SKM-1 treated with dmso at 0.1 percent for 144 hours (cell line): ENCODE measurements at regions not wholly inside any gene's neighbourhood (a gene's known extent, or its start where the extent isn't known, plus 50 kb on each side); places are given as distances from the start of the nearest gene placed in this dataset.
"Not testable (repeated sequence)": the region's sequence is repeated elsewhere in the genome, so short reads cannot be mapped to it uniquely, and the experiment has no call there.

Source experiments
- DNase-seq: peaks from one replicate; lab custom pipeline; 2025; ENCODE audit not compliant: unreplicated experiment; lab: John Stamatoyannopoulos, UW

DNA sequence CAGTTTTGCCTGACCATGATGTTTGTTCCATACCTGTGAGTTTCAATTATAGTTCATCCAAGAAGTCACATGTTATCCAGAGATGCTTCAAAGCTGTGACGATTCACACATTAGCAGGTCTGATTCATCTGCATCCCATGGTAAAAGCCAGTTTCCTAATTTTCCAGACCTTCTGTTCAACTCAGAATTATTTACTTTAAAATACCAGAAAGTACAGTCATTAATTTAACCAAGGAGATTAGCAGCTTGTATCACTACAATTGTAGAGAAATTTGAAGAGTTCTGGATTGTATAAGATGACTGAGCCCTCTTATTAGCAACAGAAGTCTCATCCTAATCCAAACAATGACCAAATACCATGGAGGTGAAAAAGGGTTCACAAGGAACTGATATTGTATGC is 76.1 kb upstream of the THBS1 start:
- DNase-seq: no peak

DNA sequence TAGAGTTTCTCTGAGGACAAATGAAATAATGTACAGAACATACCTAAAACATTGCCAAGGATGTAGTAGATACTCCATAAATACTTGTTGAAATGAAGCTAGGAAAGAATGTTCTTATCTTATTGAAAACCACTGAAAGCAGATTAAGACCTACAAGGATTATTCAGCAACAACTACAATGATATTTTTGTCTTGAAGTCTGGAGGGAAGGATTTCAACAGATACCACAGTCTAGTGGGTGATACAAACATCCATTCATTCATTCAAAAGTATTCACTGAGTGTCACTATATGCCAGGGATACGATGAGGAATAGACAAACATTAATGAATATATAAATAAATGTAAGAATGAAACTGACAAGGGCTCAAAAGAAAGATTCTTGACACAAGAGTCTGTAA is 74.7 kb upstream of the THBS1 start:
- no peak for DNase-seq

DNA sequence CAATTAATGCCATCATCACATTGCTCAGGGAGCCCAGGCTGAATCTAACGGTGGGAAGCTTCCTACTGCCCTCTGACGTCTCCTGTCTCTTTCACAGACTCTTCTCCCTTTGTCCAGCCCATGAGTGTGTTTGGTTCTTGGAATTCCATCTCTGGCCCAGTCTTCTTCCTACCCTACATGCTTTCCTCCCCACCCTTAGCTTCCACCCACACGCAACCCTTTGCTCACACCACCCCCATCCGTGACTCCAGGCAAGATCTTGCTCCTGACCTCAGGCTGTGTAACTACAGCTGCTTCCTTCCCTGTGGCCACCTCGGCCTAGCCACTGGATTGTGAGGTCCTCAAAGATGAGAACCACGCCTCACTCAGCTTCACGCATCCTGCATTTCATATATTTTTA is 72.3 kb upstream of the THBS1 start:
- no peak for DNase-seq

DNA sequence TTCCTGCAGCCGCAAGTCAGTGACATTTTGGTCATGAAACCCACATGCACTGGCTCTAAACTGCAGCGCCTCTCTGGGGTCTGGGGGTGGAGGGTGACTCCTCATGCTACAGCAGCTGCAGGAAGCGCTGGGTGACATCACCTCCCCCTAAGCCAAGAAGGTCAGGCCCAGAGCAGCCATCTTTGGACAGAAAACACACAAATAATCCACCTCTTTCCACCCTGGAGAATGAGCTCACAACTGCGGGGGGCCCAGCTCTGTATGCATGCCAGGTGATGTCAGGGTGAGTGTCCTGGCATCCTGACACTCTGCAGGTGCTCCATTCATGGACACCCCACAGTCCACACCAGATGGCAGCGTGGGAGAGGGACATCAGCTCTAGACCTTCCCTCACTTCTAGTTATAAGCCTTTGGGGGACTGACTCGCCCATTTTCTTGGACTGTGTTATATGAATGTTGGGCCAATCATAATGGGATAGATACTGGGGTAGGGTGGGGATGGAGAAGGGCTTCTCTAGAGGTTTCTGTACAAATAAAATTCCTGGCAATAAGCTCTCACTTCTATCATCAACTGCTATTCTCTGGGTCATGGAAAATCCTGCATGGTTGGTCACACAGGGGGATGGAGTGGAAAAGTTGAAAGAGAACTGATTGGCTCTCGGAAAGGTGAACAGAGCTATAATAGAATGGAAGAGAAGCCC is 70.7 kb upstream of the THBS1 start:
- DNase-seq: no peak

DNA sequence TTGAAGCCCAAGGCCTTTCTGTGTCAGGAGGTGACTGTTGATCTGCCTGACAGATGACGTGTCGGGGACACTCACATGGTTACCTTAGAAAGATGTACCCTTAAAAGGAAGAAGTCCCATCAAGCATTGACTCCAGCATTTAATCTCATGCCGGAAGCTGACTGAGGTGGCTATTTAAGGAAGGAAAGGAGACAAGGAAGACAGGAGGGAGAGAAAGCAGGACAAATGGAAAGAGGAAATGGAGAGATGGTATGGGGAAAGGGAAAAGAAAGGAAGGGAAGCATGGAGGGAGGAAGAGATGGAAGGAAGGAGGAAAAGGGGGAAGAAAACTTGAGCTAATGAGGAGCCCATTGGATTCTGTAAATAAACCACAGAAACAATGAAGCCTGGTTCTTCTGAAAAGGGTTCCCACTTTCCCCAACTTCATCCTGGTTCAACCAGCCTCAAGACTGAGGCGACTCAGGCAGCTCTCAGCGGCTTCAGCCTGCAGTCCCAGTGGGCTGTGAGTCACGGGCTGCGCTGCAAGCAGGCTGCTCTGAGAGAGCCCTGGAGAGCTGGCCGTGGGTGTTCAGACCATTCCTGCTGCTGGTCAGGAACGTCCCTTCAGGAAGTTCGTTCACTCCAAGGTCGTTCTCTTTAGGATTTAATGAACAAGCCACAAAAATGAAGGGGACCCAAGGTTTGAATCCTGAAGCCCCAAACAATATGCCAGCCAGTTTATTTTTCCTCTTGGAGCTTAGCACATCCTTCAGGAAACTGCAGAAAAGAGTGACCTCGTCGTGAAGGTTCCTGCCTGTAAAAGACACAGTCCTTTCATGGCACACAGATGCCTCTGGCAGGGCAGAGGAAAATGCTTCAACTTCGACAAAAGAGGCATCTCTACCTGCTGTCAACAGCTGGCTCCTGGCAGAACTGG is 69.6 kb upstream of the THBS1 start:
- no peak for DNase-seq

DNA sequence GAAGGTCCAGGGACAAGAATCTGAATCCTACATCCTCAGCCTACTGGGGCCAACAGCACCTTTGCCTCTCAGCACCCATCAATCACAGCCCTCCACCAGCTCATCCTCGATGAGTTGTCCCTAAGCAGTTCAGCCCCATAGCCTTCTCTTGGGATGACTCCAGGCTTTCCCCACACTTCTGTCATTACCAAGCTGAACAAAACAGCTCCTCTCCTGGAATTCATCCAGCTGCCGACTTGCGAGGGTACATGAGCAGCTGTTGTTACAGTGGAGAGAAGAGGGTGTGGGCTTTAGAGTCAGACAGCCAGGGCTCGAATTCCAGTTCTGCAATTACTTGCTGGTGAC is 69.0 kb upstream of the THBS1 start:
- DNase-seq: no peak

DNA sequence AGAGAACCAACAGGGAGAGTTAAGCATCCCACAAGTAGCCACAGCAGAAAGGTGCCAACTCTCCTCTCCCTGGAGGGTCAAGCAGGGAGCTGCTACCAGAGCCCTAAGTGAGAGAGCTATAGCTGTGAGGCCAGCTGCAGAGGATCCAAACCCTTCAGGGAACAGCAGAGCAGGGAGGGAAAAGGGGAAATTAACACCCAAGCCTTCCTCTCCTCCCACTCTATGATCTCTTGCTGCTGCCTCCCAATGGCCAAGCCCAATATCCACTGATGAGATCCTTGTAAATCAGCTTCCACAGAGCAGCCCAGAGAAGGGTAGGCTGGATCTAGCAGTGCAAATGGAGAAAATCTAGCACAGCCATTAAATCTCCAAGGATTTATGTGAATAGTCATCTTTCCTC is 68.2 kb upstream of the THBS1 start:
- no peak for DNase-seq

DNA sequence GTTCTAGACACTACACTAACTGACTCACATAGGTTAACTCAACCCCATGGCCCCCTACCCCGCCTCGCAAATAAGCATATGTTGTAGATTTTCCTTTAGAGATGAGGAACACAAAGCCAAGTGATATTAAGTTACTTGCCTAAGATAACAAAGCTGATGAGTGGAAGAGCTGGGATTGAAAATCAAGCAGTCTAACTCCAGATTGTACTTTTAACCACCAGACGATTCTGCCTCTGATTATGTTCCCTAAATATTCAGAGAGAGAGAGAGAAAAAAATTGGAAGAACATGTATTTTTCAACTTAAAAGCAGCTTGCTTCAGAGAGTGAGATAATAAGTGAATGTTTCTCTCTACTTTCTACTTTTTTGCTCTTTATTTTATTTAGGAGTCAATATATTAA is 66.9 kb upstream of the THBS1 start:
- DNase-seq: no peak

DNA sequence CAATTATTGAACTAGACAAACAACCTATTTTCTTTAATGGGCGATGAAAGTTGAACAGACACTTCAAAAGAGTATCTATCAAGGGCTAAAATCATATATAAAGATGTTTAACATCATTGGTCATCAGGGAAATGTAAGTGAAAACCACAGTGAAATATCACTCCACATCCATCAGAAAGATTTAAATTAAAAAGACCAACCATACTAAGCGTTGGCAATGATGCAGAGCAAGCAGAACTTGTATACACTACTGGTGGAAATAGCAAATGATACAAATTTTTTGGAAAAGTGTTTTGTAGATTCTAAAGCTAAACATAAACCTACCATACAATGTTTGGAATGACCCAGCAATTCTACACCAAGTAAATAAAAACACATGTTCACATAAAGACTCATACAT is 65.9 kb upstream of the THBS1 start:
- no peak for DNase-seq

DNA sequence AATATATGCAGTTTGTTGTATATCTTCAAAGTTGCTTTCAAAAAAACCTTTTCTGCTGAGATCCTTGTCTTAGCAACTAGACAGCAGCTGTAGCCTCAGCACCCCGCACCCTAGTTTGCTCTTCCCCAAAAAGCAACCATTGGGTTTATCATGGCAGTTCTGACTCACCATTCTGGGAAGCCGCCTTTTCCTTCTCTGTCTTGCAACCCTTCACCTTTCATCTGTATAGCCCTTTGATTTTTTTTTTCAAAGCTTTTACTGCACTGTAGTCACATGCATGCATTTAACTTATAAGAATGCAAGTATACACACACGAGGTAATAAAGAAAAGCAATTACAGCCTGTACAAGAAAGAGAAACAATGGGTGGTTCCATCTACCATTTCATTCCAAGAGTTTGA is 65.1 kb upstream of the THBS1 start:
- DNase-seq: no peak

DNA sequence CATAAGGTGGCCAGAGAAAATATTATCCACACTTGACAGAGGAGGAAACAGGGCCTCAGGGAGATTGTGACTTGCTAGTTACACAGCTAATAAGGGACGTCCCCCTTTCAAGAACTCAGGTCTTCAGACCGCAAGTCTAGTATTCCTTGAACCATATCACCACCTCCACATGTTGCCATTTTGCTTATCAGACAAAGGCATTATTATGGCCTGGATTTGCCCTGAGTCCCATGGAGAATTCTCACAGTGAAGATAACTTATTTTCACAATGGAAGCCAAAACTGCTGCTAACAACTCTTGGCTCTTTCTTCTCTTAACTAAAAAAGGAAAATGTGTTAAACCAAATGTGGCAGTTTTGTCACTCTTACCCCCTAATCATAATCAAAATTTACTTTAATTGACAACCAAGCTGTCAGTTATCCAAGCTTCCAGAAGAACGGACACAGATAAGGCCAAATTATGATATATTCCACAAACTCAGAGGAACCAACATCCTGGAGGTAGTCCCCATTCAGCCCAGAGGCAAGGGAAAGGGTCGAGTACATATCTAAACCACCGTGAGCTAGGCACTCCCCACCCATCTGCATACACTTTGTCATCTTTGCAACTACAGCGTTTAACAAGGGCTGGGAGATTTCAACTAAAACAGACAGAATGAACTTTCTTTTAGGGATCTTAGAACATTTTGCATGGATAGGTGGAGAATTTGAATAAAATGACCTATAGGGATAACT is 63.6 kb upstream of the THBS1 start:
- DNase-seq: no peak

DNA sequence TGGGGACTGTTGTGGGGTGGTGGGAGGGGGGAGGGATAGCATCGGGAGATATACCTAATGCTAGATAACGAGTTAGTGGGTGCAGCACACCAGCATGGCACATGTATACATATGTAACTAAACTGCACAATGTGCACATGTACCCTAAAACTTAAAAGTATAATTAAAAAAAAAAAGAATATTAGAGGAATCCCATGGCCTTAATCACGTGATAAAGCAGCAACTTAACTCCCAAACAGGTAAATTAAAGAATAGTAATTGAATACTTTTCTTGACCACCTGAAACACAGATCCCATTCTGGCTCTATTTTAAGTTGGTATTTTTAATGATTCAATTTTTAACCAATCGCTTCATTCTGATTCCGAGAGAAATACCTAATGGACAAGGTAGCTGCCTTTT is 56.9 kb upstream of the THBS1 start:
- not testable (repeated sequence) for DNase-seq

DNA sequence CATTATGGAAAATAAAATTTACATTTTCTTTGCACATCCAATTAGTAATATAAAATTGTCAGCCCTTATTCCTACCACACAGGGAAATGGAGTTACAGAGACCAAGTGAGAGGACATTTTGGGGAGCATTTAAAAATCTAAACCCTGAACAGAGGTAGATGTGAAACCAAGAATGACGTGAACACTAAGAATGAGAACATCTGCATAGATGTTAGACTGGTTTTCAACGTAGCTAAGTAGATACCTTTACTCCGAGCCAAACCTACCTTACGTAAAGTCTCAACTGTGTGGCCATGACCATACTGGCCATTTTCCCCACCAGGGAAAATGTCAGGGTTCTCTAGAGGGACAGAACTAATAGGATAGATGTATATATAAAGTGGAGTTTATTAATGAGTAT is 51.4 kb upstream of the THBS1 start:
- DNase-seq: no peak

DNA sequence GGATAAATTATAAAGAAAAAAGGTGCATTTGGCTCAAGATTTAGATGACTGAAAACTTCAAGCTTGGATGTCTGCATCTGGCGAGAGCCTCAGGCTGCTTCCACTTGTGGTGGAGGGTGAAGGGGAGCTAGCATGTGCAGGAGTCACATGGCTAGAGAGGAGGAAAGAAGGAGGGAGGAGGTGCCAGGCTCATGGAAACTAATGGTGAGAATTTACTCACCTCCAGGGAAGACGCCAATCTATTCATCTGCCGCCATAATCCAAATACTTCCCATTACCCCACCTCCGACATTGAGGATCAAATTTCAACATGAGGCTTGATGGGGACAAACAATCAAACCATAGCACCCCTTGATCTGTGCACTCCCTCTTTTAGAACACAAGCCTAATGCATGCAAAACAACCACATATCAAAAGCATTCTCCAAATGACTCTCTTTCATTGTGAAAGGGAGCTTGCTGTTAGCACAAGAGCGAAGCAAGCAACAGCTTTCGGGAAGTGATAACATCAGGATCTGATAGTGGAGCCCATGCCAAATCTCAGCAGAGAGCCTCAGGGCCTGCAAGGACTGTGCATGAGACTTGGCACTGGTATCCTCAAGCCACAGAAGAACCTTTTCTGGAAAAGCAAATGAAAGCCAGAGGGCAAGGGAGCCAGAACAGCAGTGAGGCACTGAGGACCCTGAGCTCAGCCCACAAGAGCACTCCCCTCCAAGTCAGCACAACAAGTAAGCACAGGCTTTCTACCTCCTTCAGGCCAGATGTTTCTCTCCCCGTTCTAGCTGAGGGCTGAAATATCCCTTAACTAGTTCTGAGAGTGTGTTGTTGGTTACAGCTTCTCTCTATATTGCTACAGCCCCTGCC is 50.2 kb upstream of the THBS1 start:
- DNase-seq: no peak
